GM23248 (cell line): ENCODE measurements at regions not wholly inside any gene's neighbourhood (a gene's known extent, or its start where the extent isn't known, plus 50 kb on each side); places are given as distances from the start of the nearest gene placed in this dataset.

Experiments
- DNase-seq: peaks from one replicate; pipeline ENCODE4 v3.0.0-alpha.2; 2015
- H2AFZ ChIP-seq: fragments of 200-600 bp; sonication (generic); 2 replicates; pipeline ENCODE4 v1.6.1; 2016; ENCODE audit warnings: antibody characterized with exemption
- H3F3A ChIP-seq: fragments of 200-600 bp; sonication (generic); 2 replicates; pipeline ENCODE4 v1.6.1; 2016; ENCODE audit warnings: mild to moderate bottlenecking, antibody characterized with exemption, mixed run types; ENCODE audit not compliant: insufficient read depth
- H3K27ac ChIP-seq: fragments of 200-600 bp; sonication (generic); 2 replicates; pipeline ENCODE4 v1.5.1; 2016; ENCODE audit warnings: mild to moderate bottlenecking
- H3K27me3 ChIP-seq: fragments of 200-600 bp; sonication (generic); replicated peaks from 2 replicates; pipeline ENCODE4 v1.6.1; 2016; ENCODE audit warnings: mild to moderate bottlenecking; ENCODE audit not compliant: insufficient read depth
- H3K36me3 ChIP-seq: fragments of 200-600 bp; sonication (generic); 2 replicates; pipeline ENCODE4 v1.6.1; 2016; ENCODE audit warnings: low read depth, mild to moderate bottlenecking
- H3K4me1 ChIP-seq: fragments of 200-600 bp; sonication (generic); 2 replicates; pipeline ENCODE4 v1.6.1; 2016; ENCODE audit warnings: mild to moderate bottlenecking; ENCODE audit not compliant: insufficient read depth
- H3K4me2 ChIP-seq: fragments of 200-600 bp; sonication (generic); one replicate; pipeline ENCODE4 v1.6.1; 2016; ENCODE audit warnings: mild to moderate bottlenecking; ENCODE audit not compliant: unreplicated experiment
- H3K4me3 ChIP-seq: fragments of 200-600 bp; sonication (generic); 2 replicates; pipeline ENCODE4 v1.5.1; 2016; ENCODE audit warnings: mild to moderate bottlenecking
- H3K79me2 ChIP-seq: fragments of 200-600 bp; sonication (generic); 2 replicates; pipeline ENCODE4 v1.6.1; 2016; ENCODE audit warnings: mild to moderate bottlenecking; ENCODE audit not compliant: insufficient read depth
- H3K9ac ChIP-seq: fragments of 200-600 bp; sonication (generic); 2 replicates; pipeline ENCODE4 v1.6.1; 2016; ENCODE audit warnings: mild to moderate bottlenecking
- H3K9me2 ChIP-seq: fragments of 200-600 bp; sonication (generic); 2 replicates; pipeline ENCODE4 v1.6.1; 2016; ENCODE audit warnings: mixed run types, mild to moderate bottlenecking, moderate library complexity; ENCODE audit not compliant: insufficient read depth
- H3K9me3 ChIP-seq: fragments of 200-600 bp; sonication (generic); one replicate; pipeline ENCODE4 v1.6.1; 2017; ENCODE audit warnings: low read depth
- H4K20me1 ChIP-seq: fragments of 200-600 bp; sonication (generic); 2 replicates; pipeline ENCODE4 v1.6.0; 2016; ENCODE audit not compliant: insufficient read depth
- EZH2 ChIP-seq: fragments of 200-600 bp; sonication (generic); IDR thresholded peaks from 2 replicates; pipeline ENCODE4 v1.6.1; 2018; ENCODE audit warnings: antibody characterized with exemption, mild to moderate bottlenecking; ENCODE audit not compliant: insufficient read depth, poor library complexity, severe bottlenecking
- EZH2phosphoT487 ChIP-seq: fragments of 200-600 bp; sonication (generic); IDR thresholded peaks from 2 replicates; pipeline ENCODE4 v1.6.1; 2018; ENCODE audit warnings: antibody characterized with exemption, moderate library complexity, mild to moderate bottlenecking, low read depth; ENCODE audit not compliant: insufficient read depth
- WGBS, 2 experiments: methylation state at CpG; one replicate each; pipeline ENCODE4 v1.1.6; 2015 to 2017; ENCODE audit warnings: low lambda C conversion rate in 2 of 2, low coverage in 1 of 2; ENCODE audit errors: missing lambda C conversion rate in 2 of 2; 5-methylcytosine and 5-hydroxymethylcytosine counted together
- in situ Hi-C: fragments of 300-500 bp; cut with MboI; formaldehyde crosslinking; loops from 2 replicates; pipeline ENCODE4 v1.15.0; 2020

DNA sequence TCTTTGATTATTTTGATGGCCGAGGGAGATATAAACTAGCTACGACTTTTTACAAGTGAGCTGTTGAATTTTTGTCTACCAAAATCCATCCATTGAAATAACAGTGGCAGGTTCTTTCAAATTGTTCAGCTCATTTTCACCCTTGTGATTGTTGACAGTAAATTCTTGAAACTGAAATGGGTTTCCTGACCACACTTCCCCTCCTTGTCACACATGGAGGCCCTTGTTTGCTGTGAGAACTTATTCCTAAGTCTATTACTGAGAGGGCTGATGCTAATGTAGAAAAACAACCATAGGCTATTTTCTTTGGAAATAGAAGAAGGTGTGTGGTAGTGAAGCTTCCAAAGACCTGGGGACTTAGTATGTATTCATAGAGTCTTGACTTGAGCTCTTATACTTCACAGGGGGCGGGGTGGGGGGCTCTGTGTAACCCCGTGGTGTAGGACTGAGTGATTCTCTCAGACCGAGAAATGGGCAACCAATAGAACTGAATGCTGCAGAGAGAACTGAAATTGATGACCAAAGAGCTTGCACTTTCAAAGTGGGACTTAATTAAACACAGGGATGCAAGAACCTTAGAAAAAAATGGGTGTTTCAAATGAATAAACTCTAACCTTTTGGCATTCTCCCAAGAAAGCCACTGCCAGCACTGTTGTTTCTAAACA is 718.9 kb downstream of the CCSER2 start:
- WGBS, 2 experiments: 8 to 17% methylated on average over 5 of the region's 5 CpGs
- in situ Hi-C loops: no loop called here
- H2AFZ ChIP-seq: no peak overlapping the region
- H3K9ac ChIP-seq: no peak overlapping the region
- no peak overlapping the region for H3K27ac ChIP-seq
- DNase-seq: no peak
- H3K36me3 ChIP-seq: no peaks in the 10 kb centered on the region
- no peaks in the 10 kb centered on the region for H3K79me2 ChIP-seq
- no peak overlapping the region for H3K4me2 ChIP-seq
- no peak for TF ChIP-seq EZH2
- TF ChIP-seq EZH2phosphoT487: no peak
- no peaks in the 10 kb centered on the region for H3K9me2 ChIP-seq
- no peaks in the 10 kb centered on the region for H3K9me3 ChIP-seq
- H3K4me1 ChIP-seq: no peaks in the 10 kb centered on the region
- H3K27me3 ChIP-seq: no peaks in the 10 kb centered on the region
- H3F3A ChIP-seq: no peaks in the 10 kb centered on the region
- H3K4me3 ChIP-seq: no peak overlapping the region
- H4K20me1 ChIP-seq: no peaks in the 10 kb centered on the region

DNA sequence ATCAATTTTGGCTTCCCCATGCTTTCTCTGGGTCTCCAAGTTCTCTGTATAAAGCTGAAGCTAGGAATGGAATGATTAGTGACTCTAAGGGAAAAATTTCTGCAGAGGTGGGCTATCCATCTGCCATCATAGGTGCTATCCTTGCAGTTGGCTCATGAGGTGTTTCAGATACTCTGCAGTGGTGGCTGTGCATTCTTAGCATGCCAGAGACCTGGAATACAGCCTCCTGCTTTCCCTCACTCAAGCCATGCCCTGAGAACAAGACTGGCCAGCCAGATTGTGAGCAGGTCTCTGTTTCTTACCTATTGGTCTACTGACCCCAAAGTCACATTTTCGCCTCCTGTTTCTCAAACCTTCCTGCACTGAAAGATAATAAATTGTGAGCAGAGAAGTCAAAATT is 719.6 kb downstream of the CCSER2 start:
- Histone ChIP-seq H3K36me3 (no peaks in the 10 kb centered on the region), H3K4me1 (no peaks in the 10 kb centered on the region), H2AFZ (no peak overlapping the region), H4K20me1 (no peaks in the 10 kb centered on the region), H3K4me2 (no peak overlapping the region), H3K4me3 (no peak overlapping the region), H3K9me2 (no peaks in the 10 kb centered on the region), H3K9ac (no peak overlapping the region), H3K27me3 (no peaks in the 10 kb centered on the region), H3K27ac (no peak overlapping the region), H3F3A (no peaks in the 10 kb centered on the region), H3K9me3 (no peaks in the 10 kb centered on the region), H3K79me2 (no peaks in the 10 kb centered on the region)
- in situ Hi-C loops: no loop called here
- WGBS, 2 experiments: 0 to 3% methylated on average over 1 of the region's 1 CpG
- no peak for TF ChIP-seq EZH2phosphoT487
- no peak for TF ChIP-seq EZH2
- no peak for DNase-seq

GRCh38 chr10:85048644-85049043 is 720.3 kb downstream of the CCSER2 start:
- Histone ChIP-seq H3F3A (no peaks in the 10 kb centered on the region), H3K4me1 (no peaks in the 10 kb centered on the region), H3K4me3 (no peak overlapping the region), H3K9me3 (no peaks in the 10 kb centered on the region), H3K9ac (no peak overlapping the region), H3K9me2 (no peaks in the 10 kb centered on the region), H3K27ac (no peak overlapping the region), H3K79me2 (no peaks in the 10 kb centered on the region), H3K4me2 (no peak overlapping the region), H3K27me3 (no peaks in the 10 kb centered on the region), H4K20me1 (no peaks in the 10 kb centered on the region), H3K36me3 (no peaks in the 10 kb centered on the region), H2AFZ (no peak overlapping the region)
- DNase-seq: no peak
- 7 to 13% methylated on average over 2 of the region's 2 CpGs for WGBS, 2 experiments
- in situ Hi-C loops: no loop called here
- TF ChIP-seq EZH2phosphoT487 (no peak), EZH2 (no peak)

DNA sequence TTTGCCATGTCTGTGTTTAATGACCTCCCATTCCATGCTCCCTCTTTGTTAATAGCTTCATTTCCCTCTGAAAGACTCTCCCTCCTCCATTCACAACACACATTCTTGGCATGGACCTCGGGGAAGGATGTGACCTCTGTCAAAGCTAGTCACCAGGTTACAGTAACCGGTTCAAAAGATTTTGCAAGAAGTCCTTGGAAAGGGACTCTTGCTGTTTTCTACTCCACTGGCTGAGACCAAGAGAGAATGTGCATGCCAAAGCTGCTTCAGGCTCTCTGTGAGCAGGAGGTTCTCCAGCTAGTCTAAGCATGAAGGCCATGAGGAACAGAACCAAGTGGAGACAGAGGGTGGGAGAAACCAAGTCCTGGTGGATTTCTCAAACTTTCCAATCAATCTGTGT is 732.6 kb downstream of the CCSER2 start:
- TF ChIP-seq EZH2 (no peak), EZH2phosphoT487 (no peak)
- in situ Hi-C loops: no loop called here

More for the DNA sequence above, 732.6 kb downstream of the CCSER2 start:
- WGBS, 2 experiments: 12 to 16% methylated on average over 2 of the region's 2 CpGs
- H3F3A ChIP-seq: no peaks in the 10 kb centered on the region
- no peaks in the 10 kb centered on the region for H3K79me2 ChIP-seq
- H3K4me2 ChIP-seq: no peak overlapping the region
- no peak overlapping the region for H3K9ac ChIP-seq
- no peaks in the 10 kb centered on the region for H3K9me3 ChIP-seq
- H3K4me1 ChIP-seq: no peaks in the 10 kb centered on the region
- H3K27ac ChIP-seq: no peak overlapping the region
- H4K20me1 ChIP-seq: no peaks in the 10 kb centered on the region
- DNase-seq: no peak
- H3K36me3 ChIP-seq: no peaks in the 10 kb centered on the region
- no peaks in the 10 kb centered on the region for H3K9me2 ChIP-seq
- no peak overlapping the region for H3K4me3 ChIP-seq
- no peak overlapping the region for H2AFZ ChIP-seq
- no peaks in the 10 kb centered on the region for H3K27me3 ChIP-seq
